DND-41 (cell line): ENCODE measurements at regions not wholly inside any gene's neighbourhood (a gene's known extent, or its start where the extent isn't known, plus 50 kb on each side); places are given as distances from the start of the nearest gene placed in this dataset.
"Not testable (repeated sequence)": the region's sequence is repeated elsewhere in the genome, so short reads cannot be mapped to it uniquely, and the experiment has no call there.

Experiments
- ATAC-seq: fragments of 200-7000 bp; cut with Tn5 transposase; 3 replicates; pipeline ENCODE4 v1.9.1; 2021; ENCODE audit warnings: low read depth; ENCODE audit not compliant: insufficient read depth
- DNase-seq: peaks from one replicate; pipeline ENCODE4 v3.0.0-alpha.2; 2020
- H2AFZ ChIP-seq: 2 replicates; pipeline ENCODE4 v1.6.0; 2012; ENCODE audit warnings: low read depth, low read length
- H3K27ac ChIP-seq: 2 replicates; pipeline ENCODE4 v1.5.1; 2012; ENCODE audit warnings: low read length, inconsistent platforms
- H3K27me3 ChIP-seq: fragments of 200-600 bp; sonication (generic); 2 replicates; pipeline ENCODE4 v1.6.0; 2012; ENCODE audit warnings: low read length, mild to moderate bottlenecking, inconsistent platforms; ENCODE audit not compliant: insufficient read depth, poor library complexity
- H3K36me3 ChIP-seq: 2 replicates; pipeline ENCODE4 v1.5.1; 2012; ENCODE audit warnings: low read length, inconsistent platforms; ENCODE audit not compliant: insufficient read depth
- H3K4me1 ChIP-seq: 2 replicates; pipeline ENCODE4 v1.5.1; 2012; ENCODE audit warnings: mild to moderate bottlenecking, low read length; ENCODE audit not compliant: insufficient read depth
- H3K4me2 ChIP-seq: 2 replicates; pipeline ENCODE4 v1.6.0; 2012; ENCODE audit warnings: mild to moderate bottlenecking, moderate library complexity, low read length, inconsistent platforms; ENCODE audit not compliant: insufficient read depth
- H3K4me3 ChIP-seq, 2 experiments: fragments of 200-600 bp in 1 of 2; shearing (Covaris generic) in 1 of 2; 2 replicates each; pipeline ENCODE4 v1.5.1; 2012 to 2016; ENCODE audit warnings: inconsistent platforms in 2 of 2, low read length in 2 of 2, mild to moderate bottlenecking in 2 of 2, low read depth in 1 of 2, moderate library complexity in 1 of 2
- H3K79me2 ChIP-seq: 2 replicates; pipeline ENCODE4 v1.6.0; 2012; ENCODE audit warnings: low read length, inconsistent platforms; ENCODE audit not compliant: insufficient read depth
- H3K9ac ChIP-seq: 2 replicates; pipeline ENCODE4 v1.6.0; 2012; ENCODE audit warnings: low read depth, mild to moderate bottlenecking, inconsistent platforms, low read length, moderate library complexity
- H3K9me3 ChIP-seq: 2 replicates; pipeline ENCODE4 v1.5.1; 2012; ENCODE audit warnings: low read length, moderate library complexity, mild to moderate bottlenecking, inconsistent platforms; ENCODE audit not compliant: insufficient read depth, severe bottlenecking
- H4K20me1 ChIP-seq: 2 replicates; pipeline ENCODE4 v1.6.0; 2012; ENCODE audit warnings: low read length; ENCODE audit not compliant: insufficient read depth
- EZH2 ChIP-seq: IDR thresholded peaks from 3 replicates; pipeline ENCODE4 v1.6.1; 2012; ENCODE audit warnings: borderline replicate concordance, low read depth, mild to moderate bottlenecking, moderate library complexity, low read length, inconsistent platforms; ENCODE audit not compliant: severe bottlenecking
- TF ChIP-seq, protein P1 (sequence below): IDR thresholded peaks from 2 replicates; pipeline ENCODE4 v1.5.1; 2012; ENCODE audit warnings: borderline replicate concordance, low read length, moderate library complexity, mild to moderate bottlenecking; ENCODE audit not compliant: poor library complexity, severe bottlenecking; ENCODE audit errors: extremely low read depth

DNA sequence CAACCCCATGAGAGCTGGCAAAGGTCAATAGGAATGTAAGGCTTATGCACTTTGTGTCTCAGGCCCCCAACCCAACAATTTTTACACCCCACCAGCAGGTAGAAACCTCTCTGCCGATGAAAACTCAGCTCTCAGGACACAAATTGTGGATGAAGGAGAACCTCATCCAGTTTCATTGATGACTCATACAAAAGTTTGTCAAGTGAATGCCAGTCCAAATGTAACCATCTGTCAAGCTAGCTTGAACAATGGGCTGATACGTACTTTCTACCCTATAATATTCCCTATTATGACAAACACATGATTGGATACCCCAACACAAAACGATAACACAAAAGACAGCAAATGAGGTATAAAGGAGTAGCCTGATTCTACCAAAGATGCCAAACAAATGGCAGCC lies 321.2 kb upstream of the TMEFF2 start:
- Histone ChIP-seq H4K20me1 (no peaks in the 10 kb centered on the region), H3K79me2 (no peaks in the 10 kb centered on the region), H3K4me3 (no peak overlapping the region), H2AFZ (no peak overlapping the region), H3K36me3 (no peaks in the 10 kb centered on the region), H3K27ac (no peak overlapping the region), H3K9ac (no peak overlapping the region), H3K9me3 (no peaks in the 10 kb centered on the region), H3K27me3 (no peaks in the 10 kb centered on the region), H3K4me1 (no peaks in the 10 kb centered on the region), H3K4me2 (no peak overlapping the region)
- TF ChIP-seq, protein P1, sequence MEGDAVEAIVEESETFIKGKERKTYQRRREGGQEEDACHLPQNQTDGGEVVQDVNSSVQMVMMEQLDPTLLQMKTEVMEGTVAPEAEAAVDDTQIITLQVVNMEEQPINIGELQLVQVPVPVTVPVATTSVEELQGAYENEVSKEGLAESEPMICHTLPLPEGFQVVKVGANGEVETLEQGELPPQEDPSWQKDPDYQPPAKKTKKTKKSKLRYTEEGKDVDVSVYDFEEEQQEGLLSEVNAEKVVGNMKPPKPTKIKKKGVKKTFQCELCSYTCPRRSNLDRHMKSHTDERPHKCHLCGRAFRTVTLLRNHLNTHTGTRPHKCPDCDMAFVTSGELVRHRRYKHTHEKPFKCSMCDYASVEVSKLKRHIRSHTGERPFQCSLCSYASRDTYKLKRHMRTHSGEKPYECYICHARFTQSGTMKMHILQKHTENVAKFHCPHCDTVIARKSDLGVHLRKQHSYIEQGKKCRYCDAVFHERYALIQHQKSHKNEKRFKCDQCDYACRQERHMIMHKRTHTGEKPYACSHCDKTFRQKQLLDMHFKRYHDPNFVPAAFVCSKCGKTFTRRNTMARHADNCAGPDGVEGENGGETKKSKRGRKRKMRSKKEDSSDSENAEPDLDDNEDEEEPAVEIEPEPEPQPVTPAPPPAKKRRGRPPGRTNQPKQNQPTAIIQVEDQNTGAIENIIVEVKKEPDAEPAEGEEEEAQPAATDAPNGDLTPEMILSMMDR: no peak
- no peak for TF ChIP-seq EZH2
- DNase-seq (no peak), ATAC-seq (no peak)

DNA sequence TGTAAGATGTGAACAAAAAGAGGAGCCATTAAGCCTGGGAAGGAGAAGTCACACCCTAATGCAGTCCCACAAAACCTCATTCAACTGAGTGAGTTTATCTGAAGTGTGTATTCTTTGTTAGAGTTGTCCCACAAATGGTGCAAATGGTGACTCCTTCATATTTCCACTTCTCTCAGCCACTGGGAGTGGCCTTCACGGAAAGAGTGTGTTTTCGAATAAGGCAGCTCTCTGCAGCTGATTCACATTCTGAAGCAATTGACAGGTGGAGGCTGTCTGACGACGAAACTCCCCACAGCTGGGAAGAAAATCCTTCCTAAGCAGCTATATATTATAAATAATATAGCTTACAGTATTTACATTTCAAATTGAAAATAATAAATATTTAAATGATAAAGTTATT lies 318.8 kb upstream of the TMEFF2 start:
- Histone ChIP-seq H3K4me3 (no peak overlapping the region), H3K36me3 (no peaks in the 10 kb centered on the region), H3K79me2 (no peaks in the 10 kb centered on the region), H3K27me3 (no peaks in the 10 kb centered on the region), H4K20me1 (no peaks in the 10 kb centered on the region), H2AFZ (no peak overlapping the region), H3K4me2 (no peak overlapping the region), H3K9me3 (no peaks in the 10 kb centered on the region), H3K9ac (no peak overlapping the region), H3K4me1 (no peaks in the 10 kb centered on the region), H3K27ac (no peak overlapping the region)
- no peak for ATAC-seq
- TF ChIP-seq, protein P1: no peak
- no peak for TF ChIP-seq EZH2
- no peak for DNase-seq

DNA sequence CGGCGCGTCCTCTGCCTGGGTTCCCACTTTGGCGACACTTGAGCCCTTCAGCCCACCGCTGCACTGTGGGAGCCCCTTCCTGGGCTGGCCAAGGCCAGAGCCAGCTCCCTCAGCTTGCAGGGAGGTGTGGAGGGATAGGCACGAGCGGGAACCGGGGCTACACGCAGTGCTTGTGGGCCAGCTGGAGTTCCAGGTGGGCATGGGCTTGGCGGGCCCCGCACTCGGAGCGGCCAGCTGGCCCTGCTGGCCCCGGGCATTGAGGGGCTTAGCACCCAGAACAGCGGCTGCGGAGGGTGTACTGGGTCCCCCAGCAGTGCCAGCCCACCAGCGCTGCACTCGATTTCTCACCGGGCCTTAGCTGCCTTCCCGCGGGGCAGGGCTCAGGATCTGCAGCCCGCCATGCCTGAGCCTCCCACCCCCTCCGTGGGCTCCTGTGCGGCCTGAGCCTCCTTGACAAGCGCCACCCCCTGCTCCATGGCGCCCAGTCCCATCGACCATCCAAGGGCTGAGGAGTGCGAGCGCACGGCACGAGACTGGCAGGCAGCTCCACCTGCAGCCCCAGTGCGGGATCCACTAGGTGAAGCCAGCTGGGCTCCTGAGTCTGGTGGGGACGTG lies 313.2 kb upstream of the TMEFF2 start:
- H2AFZ ChIP-seq, H4K20me1 ChIP-seq, H3K9me3 ChIP-seq, H3K27ac ChIP-seq, H3K4me1 ChIP-seq, H3K4me2 ChIP-seq, H3K4me3 ChIP-seq, H3K9ac ChIP-seq, H3K27me3 ChIP-seq, H3K79me2 ChIP-seq, DNase-seq, H3K36me3 ChIP-seq, ATAC-seq: not testable (repeated sequence)

DNA sequence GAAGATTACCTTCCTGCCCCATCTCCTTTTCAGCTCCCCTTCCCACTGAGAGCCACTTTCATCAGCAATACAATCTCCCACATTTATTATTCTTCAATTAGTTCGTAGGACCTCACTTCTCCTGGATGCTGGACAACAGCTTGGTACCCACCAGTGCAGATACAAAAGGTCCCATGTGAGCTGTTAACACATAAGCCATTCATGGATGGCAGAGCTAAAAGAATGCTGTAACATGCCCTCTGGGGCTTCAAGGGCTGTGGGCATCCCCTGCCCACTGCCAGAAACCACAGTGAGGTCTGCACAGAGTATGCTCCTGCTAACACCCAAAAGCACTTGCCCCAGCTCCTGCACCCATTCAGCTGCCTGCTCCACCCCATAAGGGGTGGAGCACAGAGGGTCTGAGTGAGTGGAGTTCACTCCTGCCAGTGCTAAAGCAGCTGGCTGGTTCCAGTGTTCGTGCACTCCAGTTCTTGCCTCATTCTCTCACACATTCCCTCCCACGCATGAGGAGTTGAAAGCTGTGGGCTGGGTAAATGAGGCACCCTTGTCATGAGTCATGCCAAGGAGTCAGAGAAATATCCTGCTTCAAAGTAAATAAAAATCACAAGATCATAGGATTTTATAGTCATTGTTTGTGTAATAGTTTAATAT lies 305.9 kb upstream of the TMEFF2 start:
- Histone ChIP-seq H4K20me1 (no peaks in the 10 kb centered on the region), H3K4me1 (no peaks in the 10 kb centered on the region), H3K9ac (no peak overlapping the region), H3K4me2 (no peak overlapping the region), H3K4me3 (no peak overlapping the region), H3K27ac (no peak overlapping the region), H3K36me3 (no peaks in the 10 kb centered on the region), H3K79me2 (no peaks in the 10 kb centered on the region), H3K27me3 (no peaks in the 10 kb centered on the region), H3K9me3 (no peaks in the 10 kb centered on the region), H2AFZ (no peak overlapping the region)
- TF ChIP-seq, protein P1: no peak
- ATAC-seq: peak; percentile 50; the same call in 2 of the 3 replicates
- no peak for DNase-seq
